Upper lobe of left lung (tissue), 4 donors: ENCODE measurements at regions not wholly inside any gene's neighbourhood (a gene's known extent, or its start where the extent isn't known, plus 50 kb on each side); places are given as distances from the start of the nearest gene placed in this dataset.
A peak's percentile ranks its signal among the peaks of the same experiment; 100 is the strongest.

ENCODE experiments used
- CTCF ChIP-seq, 6 experiments: fragments of 450-650 bp in 4 of 6; fragments of 200-600 bp in 2 of 6; sonication (generic) in 2 of 6; IDR thresholded peaks; one replicate each; pipeline ENCODE4 v1.5.1; 2016 to 2019; ENCODE audit warnings: antibody characterized with exemption in 6 of 6
- POLR2AphosphoS5 ChIP-seq, 2 donors: sonication (generic); formaldehyde crosslinking; IDR thresholded peaks; one replicate each; pipeline ENCODE4 v1.5.1; 2017; ENCODE audit warnings: antibody characterized with exemption in 2 of 2

GRCh38 chr4:17347445-17347844 is 164.4 kb downstream of the QDPR start:
- TF ChIP-seq POLR2AphosphoS5 (IDR thresholded peaks at IDR 0.05) (no peak), CTCF (IDR thresholded peaks at IDR 0.05) (peak in 4 of 6 experiments; percentile 32 to 41 (median 36))
